ENCODE measurements at regions not wholly inside any gene's neighbourhood (a gene's known extent, or its start where the extent isn't known, plus 50 kb on each side); places are given as distances from the start of the nearest gene placed in this dataset.

DNA sequence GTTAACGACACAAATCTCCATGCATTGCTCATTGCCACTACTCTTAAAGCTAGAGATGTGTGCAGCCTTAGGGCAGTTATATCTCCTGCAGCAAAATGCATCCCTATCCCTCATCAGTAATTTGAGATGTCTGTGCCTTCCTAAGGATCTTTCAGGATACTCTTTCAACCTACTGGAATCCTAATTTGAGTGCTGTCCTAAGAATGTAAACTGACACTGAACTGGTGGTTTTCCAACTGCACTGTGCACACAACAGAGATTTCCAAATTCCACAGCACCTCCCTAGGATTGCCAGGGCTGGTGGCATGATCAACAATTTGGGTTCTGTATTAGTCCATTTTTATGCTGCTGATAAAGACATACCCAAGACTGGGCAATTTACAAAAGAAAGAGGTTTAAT is 193.9 kb downstream of the LTN1 start:
- WGBS, 2 donors (ENCODE audit: low coverage in 1 of 2) = 64 to 86% methylated on average over 1 of the region's 1 CpG
- Histone ChIP-seq H3K9me3 (no peaks in the 10 kb centered on the region), H3K27me3 (no peaks in the 10 kb centered on the region), H3K4me3 (no peak overlapping the region), H3K4me1 (peaks cover 0 to 21% (median 0%) of the 10 kb centered on the region in 3 donors), H3K36me3 (no peaks in the 10 kb centered on the region), H3K27ac (peak overlapping the region in 3 of 4 donors; percentile 57 to 66 (median 58))
- peak; percentile 43 for ATAC-seq
- TF ChIP-seq POLR2A (IDR thresholded peaks at IDR 0.05) (no peak), POLR2AphosphoS5 (IDR thresholded peaks at IDR 0.05) (no peak), EP300 (IDR thresholded peaks at IDR 0.05) (no peak)
- TF ChIP-seq, protein P1, sequence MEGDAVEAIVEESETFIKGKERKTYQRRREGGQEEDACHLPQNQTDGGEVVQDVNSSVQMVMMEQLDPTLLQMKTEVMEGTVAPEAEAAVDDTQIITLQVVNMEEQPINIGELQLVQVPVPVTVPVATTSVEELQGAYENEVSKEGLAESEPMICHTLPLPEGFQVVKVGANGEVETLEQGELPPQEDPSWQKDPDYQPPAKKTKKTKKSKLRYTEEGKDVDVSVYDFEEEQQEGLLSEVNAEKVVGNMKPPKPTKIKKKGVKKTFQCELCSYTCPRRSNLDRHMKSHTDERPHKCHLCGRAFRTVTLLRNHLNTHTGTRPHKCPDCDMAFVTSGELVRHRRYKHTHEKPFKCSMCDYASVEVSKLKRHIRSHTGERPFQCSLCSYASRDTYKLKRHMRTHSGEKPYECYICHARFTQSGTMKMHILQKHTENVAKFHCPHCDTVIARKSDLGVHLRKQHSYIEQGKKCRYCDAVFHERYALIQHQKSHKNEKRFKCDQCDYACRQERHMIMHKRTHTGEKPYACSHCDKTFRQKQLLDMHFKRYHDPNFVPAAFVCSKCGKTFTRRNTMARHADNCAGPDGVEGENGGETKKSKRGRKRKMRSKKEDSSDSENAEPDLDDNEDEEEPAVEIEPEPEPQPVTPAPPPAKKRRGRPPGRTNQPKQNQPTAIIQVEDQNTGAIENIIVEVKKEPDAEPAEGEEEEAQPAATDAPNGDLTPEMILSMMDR (IDR thresholded peaks at IDR 0.05) = no peak

DNA sequence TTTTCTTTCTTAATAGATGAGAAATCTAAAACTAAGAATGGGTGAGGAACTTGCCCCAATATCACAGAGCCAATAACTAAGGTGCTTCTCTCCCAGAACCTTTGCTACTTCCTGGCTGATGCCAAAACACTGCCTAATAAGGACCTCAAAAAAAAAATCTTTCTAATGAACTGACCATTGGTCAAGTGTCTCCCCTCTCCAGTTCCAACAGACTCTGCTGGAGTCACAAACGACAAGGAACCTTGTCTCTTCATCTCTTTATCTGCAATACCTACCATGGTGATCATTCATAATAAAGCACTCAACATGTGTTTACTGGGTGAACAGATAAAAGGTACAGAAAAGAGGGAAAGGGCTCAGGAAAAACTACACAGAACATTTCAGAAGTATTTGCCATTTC is 197.4 kb downstream of the LTN1 start:
- Histone ChIP-seq H3K4me3 (no peak overlapping the region), H3K27ac (no peak overlapping the region), H3K36me3 (no peaks in the 10 kb centered on the region), H3K9me3 (no peaks in the 10 kb centered on the region), H3K4me1 (peaks cover 0 to 26% (median 6%) of the 10 kb centered on the region in 3 donors), H3K27me3 (no peaks in the 10 kb centered on the region)
- ATAC-seq = no peak
- TF ChIP-seq POLR2A (IDR thresholded peaks at IDR 0.05) = no peak
- TF ChIP-seq, protein P1 (IDR thresholded peaks at IDR 0.05) = no peak
- no peak for TF ChIP-seq EP300 (IDR thresholded peaks at IDR 0.05)
- no peak for TF ChIP-seq POLR2AphosphoS5 (IDR thresholded peaks at IDR 0.05)
- WGBS, 2 donors (ENCODE audit: low coverage in 1 of 2) = 42 to 46% methylated on average over 1 of the region's 1 CpG

DNA sequence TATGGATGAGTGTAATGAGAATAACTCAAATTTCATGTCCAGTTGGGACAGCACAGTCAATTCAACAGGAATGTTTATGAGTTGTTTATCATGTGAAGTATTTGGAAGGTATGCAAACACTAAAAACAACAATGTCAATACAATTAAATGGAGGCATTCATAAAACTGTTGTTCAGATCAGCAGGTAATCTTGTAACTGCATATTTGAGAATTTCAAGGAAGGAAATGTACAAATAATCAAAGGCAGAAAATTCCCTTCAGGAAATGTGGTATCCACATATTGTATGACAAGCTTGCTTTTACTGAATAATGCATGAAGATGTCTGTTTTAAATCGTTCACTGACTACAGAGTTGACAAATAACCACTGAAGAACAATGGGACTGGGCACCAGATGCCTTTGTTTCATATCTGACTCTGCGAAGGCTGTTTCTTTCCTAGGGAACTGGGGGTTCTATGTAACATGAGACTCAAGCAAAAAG is 198.3 kb downstream of the LTN1 start:
- no peaks in the 10 kb centered on the region for H3K36me3 ChIP-seq
- H3K4me1 ChIP-seq = peaks cover 0 to 32% (median 8%) of the 10 kb centered on the region in 3 donors
- no peak overlapping the region for H3K27ac ChIP-seq
- H3K27me3 ChIP-seq = no peaks in the 10 kb centered on the region
- no peak overlapping the region for H3K4me3 ChIP-seq
- H3K9me3 ChIP-seq = no peaks in the 10 kb centered on the region
- ATAC-seq = no peak
- WGBS, 2 donors (ENCODE audit: low coverage in 1 of 2) = 70 to 86% methylated on average over 2 of the region's 2 CpGs
- TF ChIP-seq, protein P1 (IDR thresholded peaks at IDR 0.05) = no peak

DNA sequence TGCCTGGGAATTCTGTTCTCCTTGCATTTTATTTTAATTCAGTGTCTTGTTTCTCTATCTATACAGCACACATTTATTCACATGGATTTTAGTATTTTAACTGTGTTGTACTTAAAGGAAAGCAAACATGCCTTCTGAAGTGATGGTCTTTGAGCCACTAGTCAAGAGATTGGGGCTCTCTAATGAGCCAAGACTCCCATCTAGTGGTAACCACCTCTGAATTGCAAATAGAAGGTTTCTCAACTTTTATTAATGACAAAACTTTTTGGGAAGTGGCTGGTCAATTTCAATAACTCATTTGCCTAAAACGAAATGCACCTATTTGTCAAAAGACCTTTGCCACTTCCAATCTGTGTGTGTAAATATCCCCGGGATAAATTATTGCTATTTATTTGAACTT is 199.6 kb downstream of the LTN1 start:
- Histone ChIP-seq H3K4me3 (no peak overlapping the region), H3K27me3 (no peaks in the 10 kb centered on the region), H3K27ac (no peak overlapping the region), H3K4me1 (peaks cover 0 to 22% (median 8%) of the 10 kb centered on the region in 3 donors), H3K36me3 (no peaks in the 10 kb centered on the region), H3K9me3 (no peaks in the 10 kb centered on the region)
- no peak for TF ChIP-seq EP300 (IDR thresholded peaks at IDR 0.05)
- TF ChIP-seq, protein P1 (IDR thresholded peaks at IDR 0.05) = peak in 3 of 4 experiments; percentile 37 to 51 (median 37)
- ATAC-seq = no peak
- 8 to 31% methylated on average over 2 of the region's 2 CpGs for WGBS, 2 donors (ENCODE audit: low coverage in 1 of 2)

DNA sequence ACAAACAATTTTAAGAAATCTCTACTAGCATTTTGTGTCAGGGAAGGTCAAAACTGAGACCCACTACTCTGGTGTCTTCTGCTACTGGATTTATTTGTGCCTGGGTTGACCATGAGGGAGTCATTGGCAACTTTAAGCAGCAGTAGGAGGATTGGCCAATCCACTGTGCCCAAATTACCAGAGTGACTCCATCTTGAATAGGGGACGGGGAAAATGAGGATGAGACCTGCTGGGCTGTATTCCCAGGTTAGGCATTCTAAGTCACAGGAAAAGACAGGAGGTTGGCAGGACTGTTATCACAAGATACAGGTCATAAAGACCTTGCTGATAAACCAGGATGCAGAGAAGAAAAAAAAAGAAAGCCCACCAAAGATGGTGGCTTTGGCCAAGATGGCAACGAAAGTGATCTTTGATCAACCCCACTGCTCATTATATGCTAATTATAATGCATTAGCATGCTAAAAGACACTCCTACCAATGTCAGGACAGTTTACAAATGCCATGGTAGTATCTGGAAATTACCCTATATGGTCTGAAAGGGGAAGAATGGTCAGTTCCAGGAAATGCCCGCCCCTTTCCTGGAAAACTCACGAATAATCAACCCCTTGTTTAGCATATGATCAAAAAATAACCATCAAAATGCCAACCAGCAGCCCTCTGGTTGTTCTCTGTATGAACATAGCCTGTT is 200.9 kb downstream of the LTN1 start:
- Histone ChIP-seq H3K4me3 (no peak overlapping the region), H3K9me3 (no peaks in the 10 kb centered on the region), H3K36me3 (no peaks in the 10 kb centered on the region), H3K27me3 (no peaks in the 10 kb centered on the region), H3K4me1 (peaks cover 0 to 22% (median 8%) of the 10 kb centered on the region in 3 donors), H3K27ac (no peak overlapping the region)
- WGBS, 2 donors (ENCODE audit: low coverage in 1 of 2) = 83 to 100% methylated on average over 3 of the region's 4 CpGs
- TF ChIP-seq EP300 (IDR thresholded peaks at IDR 0.05) (no peak), POLR2A (IDR thresholded peaks at IDR 0.05) (no peak), POLR2AphosphoS5 (IDR thresholded peaks at IDR 0.05) (no peak)
- TF ChIP-seq, protein P1 (IDR thresholded peaks at IDR 0.05) = no peak
- ATAC-seq = no peak
